ENCODE measurements at regions not wholly inside any gene's neighbourhood (a gene's known extent, or its start where the extent isn't known, plus 50 kb on each side); places are given as distances from the start of the nearest gene placed in this dataset.
"Not testable (repeated sequence)": the region's sequence is repeated elsewhere in the genome, so short reads cannot be mapped to it uniquely, and the experiment has no call there.

- DNase-seq (ENCODE audit: extremely low read depth, insufficient read length), result no peak
- TF ChIP-seq CTCF (IDR thresholded peaks at IDR 0.05; ENCODE audit: insufficient read depth, low read length, poor library complexity, severe bottlenecking), result no peak
- no peaks in the 10 kb centered on the region; the same call in 1 of the 2 replicates for H3K27me3 ChIP-seq (replicated peaks; ENCODE audit: control insufficient read depth, insufficient read depth, low read length)
- no peaks in the 10 kb centered on the region for H3K36me3 ChIP-seq (ENCODE audit: control insufficient read depth, insufficient read depth, low read length)
- no peak overlapping the region for H3K4me3 ChIP-seq (replicated peaks; ENCODE audit: low read depth, low read length)
Observed at GRCh38 chr10:94149702-94150101, 156.0 kb downstream of the PLCE1 start.

GRCh38 chr10:94150541-94151184 lies 156.9 kb downstream of the PLCE1 start:
- DNase-seq (ENCODE audit: extremely low read depth, insufficient read length), result no peak
- no peak for TF ChIP-seq CTCF (IDR thresholded peaks at IDR 0.05; ENCODE audit: insufficient read depth, low read length, poor library complexity, severe bottlenecking)
- Histone ChIP-seq H3K4me3 (replicated peaks; ENCODE audit: low read depth, low read length) (no peak overlapping the region), H3K36me3 (ENCODE audit: control insufficient read depth, insufficient read depth, low read length) (no peaks in the 10 kb centered on the region), H3K27me3 (replicated peaks; ENCODE audit: control insufficient read depth, insufficient read depth, low read length) (no peaks in the 10 kb centered on the region)

- Histone ChIP-seq H3K36me3 (ENCODE audit: control insufficient read depth, insufficient read depth, low read length) (no peaks in the 10 kb centered on the region), H3K27me3 (replicated peaks; ENCODE audit: control insufficient read depth, insufficient read depth, low read length) (no peaks in the 10 kb centered on the region), H3K4me3 (replicated peaks; ENCODE audit: low read depth, low read length) (no peak overlapping the region)
- DNase-seq (ENCODE audit: extremely low read depth, insufficient read length), result no peak
- TF ChIP-seq CTCF (IDR thresholded peaks at IDR 0.05; ENCODE audit: insufficient read depth, low read length, poor library complexity, severe bottlenecking), result no peak
Observed at GRCh38 chr10:94155722-94156271, 162.1 kb downstream of the PLCE1 start.

GRCh38 chr10:94156453-94156852 lies 162.7 kb downstream of the PLCE1 start:
- Histone ChIP-seq H3K36me3 (ENCODE audit: control insufficient read depth, insufficient read depth, low read length) (no peaks in the 10 kb centered on the region), H3K27me3 (replicated peaks; ENCODE audit: control insufficient read depth, insufficient read depth, low read length) (no peaks in the 10 kb centered on the region), H3K4me3 (replicated peaks; ENCODE audit: low read depth, low read length) (no peak overlapping the region)
- no peak for DNase-seq (ENCODE audit: extremely low read depth, insufficient read length)
- TF ChIP-seq CTCF (IDR thresholded peaks at IDR 0.05; ENCODE audit: insufficient read depth, low read length, poor library complexity, severe bottlenecking), result no peak

GRCh38 chr10:94165158-94165611 lies 171.5 kb downstream of the PLCE1 start:
- not testable (repeated sequence) for H3K4me3 ChIP-seq (replicated peaks; ENCODE audit: low read depth, low read length); H3K36me3 ChIP-seq (ENCODE audit: control insufficient read depth, insufficient read depth, low read length); DNase-seq (ENCODE audit: extremely low read depth, insufficient read length); H3K27me3 ChIP-seq (replicated peaks; ENCODE audit: control insufficient read depth, insufficient read depth, low read length)

GRCh38 chr10:94172332-94172731 lies 178.6 kb downstream of the PLCE1 start:
- no peak for TF ChIP-seq CTCF (IDR thresholded peaks at IDR 0.05; ENCODE audit: insufficient read depth, low read length, poor library complexity, severe bottlenecking)
- no peak for DNase-seq (ENCODE audit: extremely low read depth, insufficient read length)
- H3K27me3 ChIP-seq (replicated peaks; ENCODE audit: control insufficient read depth, insufficient read depth, low read length), result no peaks in the 10 kb centered on the region
- no peak overlapping the region for H3K4me3 ChIP-seq (replicated peaks; ENCODE audit: low read depth, low read length)
- H3K36me3 ChIP-seq (ENCODE audit: control insufficient read depth, insufficient read depth, low read length), result no peaks in the 10 kb centered on the region
